ENCODE measurements at regions not wholly inside any gene's neighbourhood (a gene's known extent, or its start where the extent isn't known, plus 50 kb on each side); places are given as distances from the start of the nearest gene placed in this dataset.

DNA sequence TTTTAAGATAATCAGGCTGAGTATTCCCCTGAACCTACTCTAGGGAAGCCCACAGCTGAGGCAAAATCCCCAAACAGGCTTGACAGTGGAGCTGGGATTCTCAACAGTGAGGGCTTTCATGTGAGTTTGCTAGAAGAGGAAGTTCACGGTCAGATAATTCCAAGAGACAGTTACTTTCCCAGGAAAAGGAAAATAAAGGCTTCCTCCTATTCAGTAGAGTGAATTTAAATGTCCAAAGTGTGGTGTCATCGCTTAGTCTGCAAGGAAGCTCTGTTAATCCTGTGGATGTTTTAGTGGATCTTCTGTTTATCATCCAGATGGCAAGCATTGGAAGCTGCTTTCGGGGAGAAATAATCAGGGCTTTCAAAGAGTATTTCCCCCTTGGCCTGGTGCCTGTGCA is 119.8 kb downstream of the RPIA start:
- H3K4me3 ChIP-seq (ENCODE audit: control insufficient read depth, low read depth, low read length), result no peak overlapping the region
- TF ChIP-seq, protein P1, sequence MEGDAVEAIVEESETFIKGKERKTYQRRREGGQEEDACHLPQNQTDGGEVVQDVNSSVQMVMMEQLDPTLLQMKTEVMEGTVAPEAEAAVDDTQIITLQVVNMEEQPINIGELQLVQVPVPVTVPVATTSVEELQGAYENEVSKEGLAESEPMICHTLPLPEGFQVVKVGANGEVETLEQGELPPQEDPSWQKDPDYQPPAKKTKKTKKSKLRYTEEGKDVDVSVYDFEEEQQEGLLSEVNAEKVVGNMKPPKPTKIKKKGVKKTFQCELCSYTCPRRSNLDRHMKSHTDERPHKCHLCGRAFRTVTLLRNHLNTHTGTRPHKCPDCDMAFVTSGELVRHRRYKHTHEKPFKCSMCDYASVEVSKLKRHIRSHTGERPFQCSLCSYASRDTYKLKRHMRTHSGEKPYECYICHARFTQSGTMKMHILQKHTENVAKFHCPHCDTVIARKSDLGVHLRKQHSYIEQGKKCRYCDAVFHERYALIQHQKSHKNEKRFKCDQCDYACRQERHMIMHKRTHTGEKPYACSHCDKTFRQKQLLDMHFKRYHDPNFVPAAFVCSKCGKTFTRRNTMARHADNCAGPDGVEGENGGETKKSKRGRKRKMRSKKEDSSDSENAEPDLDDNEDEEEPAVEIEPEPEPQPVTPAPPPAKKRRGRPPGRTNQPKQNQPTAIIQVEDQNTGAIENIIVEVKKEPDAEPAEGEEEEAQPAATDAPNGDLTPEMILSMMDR (IDR thresholded peaks at IDR 0.05; ENCODE audit: control insufficient read depth, insufficient read depth, low read depth, low read length, missing control alignments), result no peak
- no peak for DNase-seq (ENCODE audit: low read depth)

GRCh38 chr2:88811681-88812080 is 120.2 kb downstream of the RPIA start:
- TF ChIP-seq, protein P1 (IDR thresholded peaks at IDR 0.05; ENCODE audit: control insufficient read depth, insufficient read depth, low read depth, low read length, missing control alignments), result no peak
- no peak overlapping the region for H3K4me3 ChIP-seq (ENCODE audit: control insufficient read depth, low read depth, low read length)
- no peak for DNase-seq (ENCODE audit: low read depth)

- no peak for DNase-seq (ENCODE audit: low read depth)
- TF ChIP-seq, protein P1 (IDR thresholded peaks at IDR 0.05; ENCODE audit: control insufficient read depth, insufficient read depth, low read depth, low read length, missing control alignments), result no peak
- no peak overlapping the region for H3K4me3 ChIP-seq (ENCODE audit: control insufficient read depth, low read depth, low read length)
Measured at GRCh38 chr2:88813612-88814011, 122.1 kb downstream of the RPIA start.

DNA sequence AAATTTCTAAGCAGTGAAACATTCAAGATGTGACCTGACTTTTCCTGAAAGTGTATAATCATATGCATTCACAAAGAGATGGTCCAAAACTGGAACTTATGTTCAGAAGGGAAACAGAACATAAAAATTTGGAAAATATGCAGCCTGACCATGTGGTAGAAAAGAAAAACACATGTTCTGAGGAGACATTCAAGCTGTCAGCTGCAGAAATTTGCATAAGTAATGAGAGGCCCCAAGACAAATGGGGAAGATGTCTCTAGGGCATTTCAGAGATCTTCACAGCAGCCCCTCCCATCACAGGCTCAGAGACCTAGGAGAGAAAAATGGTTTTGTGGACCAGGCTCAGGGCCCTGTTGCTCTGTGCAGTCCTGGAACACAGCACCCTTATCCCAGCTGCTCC is 123.8 kb downstream of the RPIA start:
- H3K4me3 ChIP-seq (ENCODE audit: control insufficient read depth, low read depth, low read length), result no peak overlapping the region
- TF ChIP-seq, protein P1 (IDR thresholded peaks at IDR 0.05; ENCODE audit: control insufficient read depth, insufficient read depth, low read depth, low read length, missing control alignments), result no peak
- no peak for DNase-seq (ENCODE audit: low read depth)

DNA sequence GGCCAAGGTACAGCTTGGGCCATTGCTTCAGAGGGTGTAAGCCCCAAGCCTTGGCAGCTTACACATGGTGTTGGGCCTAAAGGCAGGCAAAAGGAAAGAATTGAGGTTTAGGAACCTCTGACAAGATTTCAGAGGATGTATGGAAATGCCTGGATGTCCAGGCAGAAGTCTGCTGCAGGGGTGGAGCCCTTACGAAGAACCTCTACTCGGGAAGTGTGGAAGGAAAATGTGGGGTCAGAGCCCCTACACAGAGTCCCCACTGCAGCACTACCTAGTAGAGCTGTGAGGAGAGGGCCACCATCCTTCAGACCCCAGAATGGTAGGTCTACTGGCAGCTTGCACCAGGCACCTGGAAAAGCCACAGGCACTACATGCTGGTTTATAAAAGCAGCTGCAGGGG is 124.2 kb downstream of the RPIA start:
- DNase-seq (ENCODE audit: low read depth), result no peak
- TF ChIP-seq, protein P1 (IDR thresholded peaks at IDR 0.05; ENCODE audit: control insufficient read depth, insufficient read depth, low read depth, low read length, missing control alignments), result no peak
- no peak overlapping the region for H3K4me3 ChIP-seq (ENCODE audit: control insufficient read depth, low read depth, low read length)

- no peak overlapping the region for H3K4me3 ChIP-seq (ENCODE audit: control insufficient read depth, low read depth, low read length)
- TF ChIP-seq, protein P1 (IDR thresholded peaks at IDR 0.05; ENCODE audit: control insufficient read depth, insufficient read depth, low read depth, low read length, missing control alignments), result no peak
- no peak for DNase-seq (ENCODE audit: low read depth)
Measured at GRCh38 chr2:88818381-88818780, 126.9 kb downstream of the RPIA start.

DNA sequence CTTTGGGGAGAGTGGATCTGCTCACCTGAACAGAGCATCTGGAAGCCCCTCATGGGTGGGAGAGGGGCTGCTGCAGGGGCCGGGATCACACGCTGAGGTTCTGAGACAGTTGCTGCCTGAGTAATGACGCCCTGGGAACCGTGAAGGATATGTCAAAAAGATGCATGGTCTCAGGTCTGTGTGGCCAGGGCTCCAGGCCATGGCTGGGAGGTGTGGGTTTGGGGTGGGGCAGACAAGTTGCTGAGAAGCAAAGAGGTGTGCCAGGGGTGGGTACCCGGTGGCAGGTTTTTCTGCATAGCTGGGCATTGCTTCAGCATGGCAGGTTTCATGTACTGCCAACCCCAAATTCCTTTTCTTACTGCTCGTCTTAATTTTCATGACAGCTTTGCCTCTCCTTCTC is 133.5 kb downstream of the RPIA start:
- no peak overlapping the region for H3K4me3 ChIP-seq (ENCODE audit: control insufficient read depth, low read depth, low read length)
- TF ChIP-seq, protein P1 (IDR thresholded peaks at IDR 0.05; ENCODE audit: control insufficient read depth, insufficient read depth, low read depth, low read length, missing control alignments), result no peak
- no peak for DNase-seq (ENCODE audit: low read depth)

Measured in AG09309 (cell line).